GM12878 (cell line): ENCODE measurements at regions not wholly inside any gene's neighbourhood (a gene's known extent, or its start where the extent isn't known, plus 50 kb on each side); places are given as distances from the start of the nearest gene placed in this dataset.

ENCODE experiments used
- ATF7 ChIP-seq: fragments of 450-650 bp; IDR thresholded peaks from 2 replicates; pipeline ENCODE4 v1.6.1; 2016; ENCODE audit warnings: low read depth, mild to moderate bottlenecking
- BCL11A ChIP-seq: IDR thresholded peaks from 2 replicates; pipeline ENCODE4 v1.6.1; 2011; ENCODE audit warnings: low read depth, low read length
- E2F8 ChIP-seq: fragments of 450-650 bp; IDR thresholded peaks from 2 replicates; pipeline ENCODE4 v1.6.1; 2018; ENCODE audit warnings: mild to moderate bottlenecking, low read depth, moderate library complexity; ENCODE audit not compliant: partially characterized antibody
- ESRRA ChIP-seq: IDR thresholded peaks from 2 replicates; pipeline ENCODE4 v1.6.1; 2012; ENCODE audit warnings: mild to moderate bottlenecking, low read length, improper control_type of control experiment
- FOS ChIP-seq: IDR thresholded peaks from 3 replicates; pipeline ENCODE4 v1.6.1; 2011; ENCODE audit warnings: borderline replicate concordance; ENCODE audit not compliant: insufficient read length; ENCODE audit errors: extremely low read depth
- IRF3 ChIP-seq: fragments of 450-650 bp; IDR thresholded peaks from 2 replicates; pipeline ENCODE4 v1.6.1; 2014; ENCODE audit warnings: mild to moderate bottlenecking
- JUNB ChIP-seq: IDR thresholded peaks from 2 replicates; pipeline ENCODE4 v1.6.1; 2016; ENCODE audit warnings: antibody characterized with exemption, mild to moderate bottlenecking
- MTA3 ChIP-seq: IDR thresholded peaks from 2 replicates; pipeline ENCODE4 v1.6.1; 2012; ENCODE audit warnings: low read length, inconsistent platforms, borderline replicate concordance
- MXI1 ChIP-seq: fragments of 150-350 bp; IDR thresholded peaks from 2 replicates; pipeline ENCODE4 v1.6.1; 2011; ENCODE audit warnings: low read depth, mild to moderate bottlenecking, inconsistent platforms, low read length, improper control_type of control experiment
- MYB ChIP-seq: fragments of 150-350 bp; IDR thresholded peaks from 2 replicates; pipeline ENCODE4 v1.6.1; 2014; ENCODE audit warnings: mild to moderate bottlenecking, low read depth, low read length, borderline replicate concordance
- SKIL ChIP-seq: fragments of 450-650 bp; IDR thresholded peaks from 2 replicates; pipeline ENCODE4 v1.6.1; 2017; ENCODE audit warnings: mild to moderate bottlenecking, low read depth, inconsistent platforms; ENCODE audit not compliant: poor library complexity, severe bottlenecking
- SMC3 ChIP-seq: IDR thresholded peaks from 2 replicates; pipeline ENCODE4 v1.6.1; 2011; ENCODE audit warnings: low read length, improper control_type of control experiment, borderline replicate concordance
- STAT1 ChIP-seq: fragments of 450-650 bp; conservative IDR thresholded peaks from 2 replicates; pipeline ENCODE4 v1.6.1; 2014; ENCODE audit warnings: antibody characterized with exemption, mild to moderate bottlenecking
- SUZ12 ChIP-seq: fragments of 200-600 bp; sonication (generic); IDR thresholded peaks from one replicate; pipeline ENCODE4 v1.6.1; 2018; ENCODE audit warnings: antibody characterized with exemption, mild to moderate bottlenecking; ENCODE audit not compliant: unreplicated experiment
- USF2 ChIP-seq: IDR thresholded peaks from 2 replicates; pipeline ENCODE4 v1.6.1; 2011; ENCODE audit warnings: low read depth, low read length, improper control_type of control experiment, borderline replicate concordance
- ZNF207 ChIP-seq: fragments of 450-650 bp; IDR thresholded peaks from 2 replicates; pipeline ENCODE4 v1.6.1; 2014; ENCODE audit warnings: antibody characterized with exemption, mild to moderate bottlenecking, borderline replicate concordance
- ZNF592 ChIP-seq: fragments of 450-650 bp; IDR thresholded peaks from 2 replicates; pipeline ENCODE4 v1.6.1; 2017; ENCODE audit warnings: mild to moderate bottlenecking, moderate library complexity

GRCh38 chr1:234772345-234773147, 162.6 kb upstream of the IRF2BP2 start (continued):
- TF ChIP-seq FOS (no peak), BCL11A (peak; percentile 88), E2F8 (no peak), USF2 (no peak), IRF3 (no peak), SKIL (peak; percentile 98), MTA3 (no peak; the same call in 1 of the 2 replicates), SUZ12 (no peak), MXI1 (peak; percentile 83), JUNB (peak; percentile 90), SMC3 (peak; percentile 34), ESRRA (0 out of 2 replicates have a peak, but pooled peaks have one; percentile 16), MYB (no peak), ZNF592 (peak; percentile 47; the same call in 1 of the 2 replicates), ZNF207 (no peak), STAT1 (no peak), ATF7 (peak; percentile 94)
